OCI-LY7 (cell line): ENCODE measurements at regions not wholly inside any gene's neighbourhood (a gene's known extent, or its start where the extent isn't known, plus 50 kb on each side); places are given as distances from the start of the nearest gene placed in this dataset.
A peak's percentile ranks its signal among the peaks of the same experiment; 100 is the strongest.

ENCODE experiments used
- BruUV-seq: library from RNA; stranded (reverse); fragments of 400-500 nt; replicated peaks from 2 replicates; lab custom pipeline; 2021; lab: Mats Ljungman, UMichigan
- CTCF ChIA-PET: fragments of 300-600 bp; sonication (Branson Sonifier 250); formaldehyde crosslinking; loops from one replicate; lab custom pipeline; 2022; ENCODE audit warnings: antibody characterized with exemption; ENCODE audit not compliant: unreplicated experiment; lab: Charles Lee
- POLR2A ChIA-PET: fragments of 300-600 bp; sonication (Branson Sonifier 250); formaldehyde crosslinking; loops from one replicate; lab custom pipeline; 2022; ENCODE audit warnings: antibody characterized with exemption; lab: Charles Lee
- DNase-seq: peaks from one replicate; pipeline ENCODE4 v3.0.0-alpha.2; 2015; ENCODE audit warnings: low spot score
- H2AFZ ChIP-seq: fragments of 200-600 bp; sonication (generic), shearing (Covaris generic); 2 replicates; pipeline ENCODE4 v1.6.1; 2014; ENCODE audit warnings: mild to moderate bottlenecking, antibody characterized with exemption, low read length, moderate library complexity
- H3K27ac ChIP-seq: fragments of 200-600 bp; sonication (generic); 2 replicates; pipeline ENCODE4 v1.5.1; 2014; ENCODE audit warnings: mixed run types, low read depth, mild to moderate bottlenecking, moderate library complexity, low read length, inconsistent platforms; ENCODE audit not compliant: poor library complexity, severe bottlenecking
- H3K36me3 ChIP-seq: fragments of 200-600 bp; sonication (generic); 2 replicates; pipeline ENCODE4 v1.6.1; 2014; ENCODE audit warnings: mild to moderate bottlenecking, antibody characterized with exemption, low read length, moderate library complexity, mixed read lengths; ENCODE audit not compliant: insufficient read depth
- H3K4me1 ChIP-seq: fragments of 200-600 bp; sonication (generic); 2 replicates; pipeline ENCODE4 v1.5.1; 2014; ENCODE audit warnings: mild to moderate bottlenecking, low read length; ENCODE audit not compliant: insufficient read depth, poor library complexity, severe bottlenecking
- H3K4me2 ChIP-seq: fragments of 200-600 bp; sonication (generic); 2 replicates; pipeline ENCODE4 v1.6.1; 2014; ENCODE audit warnings: mild to moderate bottlenecking, low read length
- H3K4me3 ChIP-seq: fragments of 200-600 bp; sonication (generic); 2 replicates; pipeline ENCODE4 v1.5.1; 2014; ENCODE audit warnings: mild to moderate bottlenecking, low read depth, low read length; ENCODE audit not compliant: poor library complexity, severe bottlenecking
- H3K79me2 ChIP-seq: fragments of 200-600 bp; sonication (generic); 2 replicates; pipeline ENCODE4 v1.6.1; 2016; ENCODE audit warnings: low read depth, mild to moderate bottlenecking, low read length, moderate library complexity, mixed read lengths; ENCODE audit not compliant: insufficient read depth
- H3K9me2 ChIP-seq: fragments of 200-600 bp; sonication (generic); 2 replicates; pipeline ENCODE4 v1.6.1; 2016; ENCODE audit warnings: mild to moderate bottlenecking, low read length, mixed read lengths; ENCODE audit not compliant: insufficient read depth
- H3K9me3 ChIP-seq: fragments of 200-600 bp; sonication (generic); 2 replicates; pipeline ENCODE4 v1.6.1; 2014; ENCODE audit warnings: mild to moderate bottlenecking, mixed run types, low read length, mixed read lengths
- H4K20me1 ChIP-seq: fragments of 200-600 bp; sonication (generic); 2 replicates; pipeline ENCODE4 v1.6.1; 2014; ENCODE audit warnings: mild to moderate bottlenecking, antibody characterized with exemption, low read length, moderate library complexity, mixed read lengths; ENCODE audit not compliant: insufficient read depth
- EZH2phosphoT487 ChIP-seq: fragments of 200-600 bp; sonication (generic); IDR thresholded peaks from 2 replicates; pipeline ENCODE4 v1.6.1; 2018; ENCODE audit warnings: low read depth, borderline replicate concordance, mild to moderate bottlenecking, mixed run types, antibody characterized with exemption, low read length, moderate library complexity, mixed read lengths
- intact Hi-C: fragments of 100-400 bp; cut with micrococcal nuclease; formaldehyde crosslinking; loops from one replicate; pipeline ENCODE4 v1.10.0; 2022; ENCODE audit not compliant: unreplicated experiment
- TF ChIP-seq, protein P1 (sequence below): fragments of 200-600 bp; sonication (generic); conservative IDR thresholded peaks from 2 replicates; pipeline ENCODE4 v1.5.1; 2014; ENCODE audit warnings: mild to moderate bottlenecking, antibody characterized with exemption, low read length, moderate library complexity, mixed read lengths

DNA sequence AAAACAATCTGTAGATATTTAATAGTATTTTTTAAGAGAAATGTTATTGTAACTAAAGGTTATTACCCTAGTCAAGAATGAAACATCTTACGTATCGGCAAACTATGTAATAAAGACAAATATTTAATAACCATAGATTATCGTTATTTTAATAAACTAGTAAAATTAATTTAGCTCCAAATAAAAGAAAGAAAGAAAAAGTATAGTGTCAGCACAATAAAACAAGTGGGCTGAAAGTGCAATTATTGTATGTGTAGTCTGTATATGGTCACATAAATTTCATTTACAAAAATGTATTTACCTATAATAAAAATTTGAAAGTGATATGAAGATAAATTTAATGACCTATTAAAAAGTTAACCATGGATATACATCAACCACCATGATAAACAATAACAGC, 1258.4 kb upstream of the MIR17HG start:
- Histone ChIP-seq H3K27ac (no peak overlapping the region), H3K4me3 (no peak overlapping the region), H3K4me2 (no peak overlapping the region), H4K20me1 (no peaks in the 10 kb centered on the region), H3K9me2 (no peaks in the 10 kb centered on the region), H3K4me1 (no peaks in the 10 kb centered on the region), H2AFZ (no peak overlapping the region), H3K36me3 (no peaks in the 10 kb centered on the region), H3K79me2 (no peaks in the 10 kb centered on the region), H3K9me3 (peaks cover 7% of the 10 kb centered on the region; the same call in 1 of the 2 replicates)
- CTCF ChIA-PET, result no interaction called here
- BruUV-seq, result no TSS peak
- DNase-seq, result no peak
- no peak for TF ChIP-seq EZH2phosphoT487
- TF ChIP-seq, protein P1, sequence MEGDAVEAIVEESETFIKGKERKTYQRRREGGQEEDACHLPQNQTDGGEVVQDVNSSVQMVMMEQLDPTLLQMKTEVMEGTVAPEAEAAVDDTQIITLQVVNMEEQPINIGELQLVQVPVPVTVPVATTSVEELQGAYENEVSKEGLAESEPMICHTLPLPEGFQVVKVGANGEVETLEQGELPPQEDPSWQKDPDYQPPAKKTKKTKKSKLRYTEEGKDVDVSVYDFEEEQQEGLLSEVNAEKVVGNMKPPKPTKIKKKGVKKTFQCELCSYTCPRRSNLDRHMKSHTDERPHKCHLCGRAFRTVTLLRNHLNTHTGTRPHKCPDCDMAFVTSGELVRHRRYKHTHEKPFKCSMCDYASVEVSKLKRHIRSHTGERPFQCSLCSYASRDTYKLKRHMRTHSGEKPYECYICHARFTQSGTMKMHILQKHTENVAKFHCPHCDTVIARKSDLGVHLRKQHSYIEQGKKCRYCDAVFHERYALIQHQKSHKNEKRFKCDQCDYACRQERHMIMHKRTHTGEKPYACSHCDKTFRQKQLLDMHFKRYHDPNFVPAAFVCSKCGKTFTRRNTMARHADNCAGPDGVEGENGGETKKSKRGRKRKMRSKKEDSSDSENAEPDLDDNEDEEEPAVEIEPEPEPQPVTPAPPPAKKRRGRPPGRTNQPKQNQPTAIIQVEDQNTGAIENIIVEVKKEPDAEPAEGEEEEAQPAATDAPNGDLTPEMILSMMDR, result no peak
- intact Hi-C loops, result no loop called here
- POLR2A ChIA-PET, result interaction anchor here (1.2 kb wide), 1 partner anchor 20 kb away, joined by 5 read pairs; no protein-coding TSS in a partner anchor

DNA sequence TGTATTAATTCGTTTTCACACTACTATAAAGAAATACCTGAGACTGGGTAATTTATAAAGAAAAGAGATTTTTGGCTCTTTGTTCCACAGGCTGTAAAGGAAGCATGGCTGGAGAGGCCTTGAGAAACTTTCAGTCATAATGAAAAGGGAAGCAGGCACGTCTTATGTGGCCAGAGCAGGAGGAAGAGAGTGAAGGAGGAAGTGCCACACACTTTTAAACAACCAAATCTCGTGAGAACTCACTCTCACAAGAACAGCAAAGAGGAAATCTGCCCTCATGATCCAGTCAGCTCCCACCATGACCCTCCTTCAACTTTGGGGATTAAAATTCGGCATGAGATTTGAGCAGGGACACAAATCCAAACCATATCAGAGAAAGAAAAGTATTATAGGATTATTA, 1255.9 kb upstream of the MIR17HG start:
- intact Hi-C loops, result no loop called here
- no peaks in the 10 kb centered on the region for H3K4me1 ChIP-seq
- DNase-seq, result no peak
- H3K36me3 ChIP-seq, result no peaks in the 10 kb centered on the region
- peak overlapping the region; percentile 3; the same call in 1 of the 2 replicates for H2AFZ ChIP-seq
- TF ChIP-seq EZH2phosphoT487, result no peak
- TF ChIP-seq, protein P1, result no peak
- no peaks in the 10 kb centered on the region for H3K79me2 ChIP-seq
- H3K9me2 ChIP-seq, result no peaks in the 10 kb centered on the region
- no peak overlapping the region for H3K4me2 ChIP-seq
- POLR2A ChIA-PET, result no interaction called here
- CTCF ChIA-PET, result no interaction called here
- no peaks in the 10 kb centered on the region for H4K20me1 ChIP-seq
- no peak overlapping the region for H3K27ac ChIP-seq
- BruUV-seq, result no TSS peak
- H3K9me3 ChIP-seq, result peaks cover 15% of the 10 kb centered on the region; the same call in 1 of the 2 replicates
- H3K4me3 ChIP-seq, result no peak overlapping the region

DNA sequence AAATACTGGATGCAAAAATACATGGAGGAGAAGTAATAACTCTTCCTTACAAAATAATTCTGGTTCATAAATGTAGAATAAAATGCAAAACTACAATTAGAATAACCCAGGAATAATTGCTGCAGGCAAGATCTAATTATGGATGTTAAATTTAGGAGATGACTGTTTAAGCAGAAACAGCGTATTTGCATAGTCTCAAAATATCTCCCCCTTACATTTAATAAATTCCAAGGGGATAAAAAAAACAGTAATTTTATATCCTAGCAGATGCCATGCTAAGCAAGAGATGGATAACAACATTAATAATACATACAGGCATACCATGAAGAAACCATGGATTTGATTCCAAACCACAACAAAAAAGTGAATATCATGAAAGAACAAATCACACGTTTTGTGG, 1253.1 kb upstream of the MIR17HG start:
- no peaks in the 10 kb centered on the region for H3K4me1 ChIP-seq
- ChIA-PET POLR2A (no interaction called here), CTCF (no interaction called here)
- no peak for TF ChIP-seq EZH2phosphoT487
- TF ChIP-seq, protein P1, result no peak
- no peak overlapping the region for H2AFZ ChIP-seq
- H3K4me2 ChIP-seq, result no peak overlapping the region
- H3K9me3 ChIP-seq, result peaks cover 19% of the 10 kb centered on the region; the same call in 1 of the 2 replicates
- H3K4me3 ChIP-seq, result no peak overlapping the region
- H3K36me3 ChIP-seq, result no peaks in the 10 kb centered on the region
- intact Hi-C loops, result no loop called here
- no peak for DNase-seq
- BruUV-seq, result no TSS peak
- H3K27ac ChIP-seq, result no peak overlapping the region
- no peaks in the 10 kb centered on the region for H3K9me2 ChIP-seq
- H4K20me1 ChIP-seq, result no peaks in the 10 kb centered on the region
- H3K79me2 ChIP-seq, result no peaks in the 10 kb centered on the region
